ENCODE measurements at regions not wholly inside any gene's neighbourhood (a gene's known extent, or its start where the extent isn't known, plus 50 kb on each side); places are given as distances from the start of the nearest gene placed in this dataset.
"Not testable (repeated sequence)": the region's sequence is repeated elsewhere in the genome, so short reads cannot be mapped to it uniquely, and the experiment has no call there.

GRCh38 chr6:146984251-146984924, 219.8 kb upstream of the STXBP5 start:
- intact Hi-C loops (cut with micrococcal nuclease): no loop called here

- intact Hi-C loops (cut with micrococcal nuclease): no loop called here
Measured at GRCh38 chr6:146985111-146985510, 219.1 kb upstream of the STXBP5 start.

- intact Hi-C loops (cut with micrococcal nuclease): no loop called here
Measured at GRCh38 chr6:146985966-146986365, 218.3 kb upstream of the STXBP5 start.

- intact Hi-C loops (cut with micrococcal nuclease): not testable (repeated sequence)
Measured at GRCh38 chr6:146987938-146988337, 216.3 kb upstream of the STXBP5 start.

GRCh38 chr6:146989860-146990259, 214.4 kb upstream of the STXBP5 start:
- intact Hi-C loops (cut with micrococcal nuclease): no loop called here

- intact Hi-C loops (cut with micrococcal nuclease): no loop called here
Measured at GRCh38 chr6:146990284-146990683, 213.9 kb upstream of the STXBP5 start.

- intact Hi-C loops (cut with micrococcal nuclease): no loop called here
Measured at GRCh38 chr6:146990821-146991798, 213.1 kb upstream of the STXBP5 start.

- intact Hi-C loops (cut with micrococcal nuclease): no loop called here
Measured at GRCh38 chr6:146997062-146997461, 207.2 kb upstream of the STXBP5 start.

GRCh38 chr6:146999766-147000165, 204.5 kb upstream of the STXBP5 start:
- intact Hi-C loops (cut with micrococcal nuclease): no loop called here

- intact Hi-C loops (cut with micrococcal nuclease): no loop called here
Measured at GRCh38 chr6:147000545-147001488, 203.4 kb upstream of the STXBP5 start.

- intact Hi-C loops (cut with micrococcal nuclease): no loop called here
Measured at GRCh38 chr6:147001621-147002020, 202.6 kb upstream of the STXBP5 start.

GRCh38 chr6:147003186-147003585, 201.0 kb upstream of the STXBP5 start:
- intact Hi-C loops (cut with micrococcal nuclease): no loop called here

- intact Hi-C loops (cut with micrococcal nuclease): no loop called here
Measured at GRCh38 chr6:147005499-147005898, 198.7 kb upstream of the STXBP5 start.

- intact Hi-C loops (cut with micrococcal nuclease): no loop called here
Measured at GRCh38 chr6:147007441-147007840, 196.8 kb upstream of the STXBP5 start.

GRCh38 chr6:147009358-147009757, 194.9 kb upstream of the STXBP5 start:
- intact Hi-C loops (cut with micrococcal nuclease): no loop called here

- intact Hi-C loops (cut with micrococcal nuclease): no loop called here
Measured at GRCh38 chr6:147015674-147016073, 188.5 kb upstream of the STXBP5 start.

GRCh38 chr6:147016440-147016839, 187.8 kb upstream of the STXBP5 start:
- intact Hi-C loops (cut with micrococcal nuclease): no loop called here

GRCh38 chr6:147017153-147017552, 187.1 kb upstream of the STXBP5 start:
- intact Hi-C loops (cut with micrococcal nuclease): no loop called here

GRCh38 chr6:147019001-147019400, 185.2 kb upstream of the STXBP5 start:
- intact Hi-C loops (cut with micrococcal nuclease): no loop called here

- intact Hi-C loops (cut with micrococcal nuclease): no loop called here
Measured at GRCh38 chr6:147022041-147022440, 182.2 kb upstream of the STXBP5 start.

- intact Hi-C loops (cut with micrococcal nuclease): no loop called here
Measured at GRCh38 chr6:147023148-147023547, 181.1 kb upstream of the STXBP5 start.

Data from T-helper 1 cell treated with Interleukin-12 subunit alpha and Interleukin-12 subunit beta and Interleukin-4 antibody, amounts not matched to agents 30 ng/mL and 1 ng/mL, for 36 hours (primary cell).